Skeletal muscle tissue (tissue), 3 donors: ENCODE measurements at regions not wholly inside any gene's neighbourhood (a gene's known extent, or its start where the extent isn't known, plus 50 kb on each side); places are given as distances from the start of the nearest gene placed in this dataset.
A peak's percentile ranks its signal among the peaks of the same experiment; 100 is the strongest.

Experiments used
- H3K27ac ChIP-seq: one replicate; pipeline ENCODE4 v1.7.0; 2013; ENCODE audit warnings: mild to moderate bottlenecking, low read depth, low read length, inconsistent platforms
- H3K27me3 ChIP-seq, 3 donors: one replicate each; pipeline ENCODE4 v1.7.0; 2013; ENCODE audit warnings: low read length in 3 of 3; ENCODE audit not compliant: control insufficient read depth in 3 of 3, insufficient read depth in 3 of 3
- H3K36me3 ChIP-seq, 3 donors: one replicate each; pipeline ENCODE4 v1.7.0; 2013; ENCODE audit warnings: low read length in 3 of 3; ENCODE audit not compliant: control insufficient read depth in 3 of 3, insufficient read depth in 3 of 3
- H3K4me1 ChIP-seq, 3 donors: one replicate each; pipeline ENCODE4 v1.7.0; 2013; ENCODE audit warnings: low read length in 3 of 3, mild to moderate bottlenecking in 3 of 3; ENCODE audit not compliant: control insufficient read depth in 3 of 3, insufficient read depth in 3 of 3
- H3K4me3 ChIP-seq, 3 donors: one replicate each; pipeline ENCODE4 v1.7.0; 2013; ENCODE audit warnings: low read length in 3 of 3
- H3K9ac ChIP-seq, 3 donors: one replicate each; pipeline ENCODE4 v1.7.0; 2013; ENCODE audit warnings: low read length in 3 of 3, mild to moderate bottlenecking in 3 of 3, moderate library complexity in 2 of 3, low read depth in 1 of 3
- H3K9me3 ChIP-seq, 3 donors: one replicate each; pipeline ENCODE4 v1.7.0; 2013; ENCODE audit warnings: low read length in 3 of 3; ENCODE audit not compliant: control insufficient read depth in 3 of 3
- donor health status: Osteomylitis.

DNA sequence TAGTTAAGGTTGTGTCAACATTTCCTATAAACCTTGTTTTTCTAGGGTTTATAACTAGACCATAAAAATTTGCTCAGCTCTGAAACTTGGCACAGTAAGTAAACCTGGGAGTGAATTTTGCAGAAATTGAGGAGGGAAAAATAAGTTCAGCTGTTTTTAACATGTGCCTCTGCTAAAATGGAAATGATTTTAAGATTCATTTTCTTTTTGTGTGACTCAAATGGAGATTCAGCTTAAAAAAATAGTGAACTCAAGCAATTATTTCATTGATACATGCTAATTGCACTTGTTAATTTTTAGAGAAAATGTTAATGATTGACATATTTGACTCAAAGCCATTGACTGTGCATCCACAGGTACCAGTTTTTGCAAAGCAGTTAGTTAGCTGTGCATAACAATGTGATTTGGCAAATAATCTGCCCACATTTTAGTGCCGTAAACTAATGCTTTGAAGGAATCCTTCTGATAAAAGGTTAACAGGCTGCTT is 68.5 kb upstream of the ZNF438 start:
- Histone ChIP-seq H3K27me3 (no peaks in the 10 kb centered on the region), H3K4me1 (no peaks in the 10 kb centered on the region), H3K9me3 (no peaks in the 10 kb centered on the region), H3K36me3 (no peaks in the 10 kb centered on the region), H3K27ac (no peak overlapping the region), H3K9ac (no peak overlapping the region), H3K4me3 (no peak overlapping the region)

DNA sequence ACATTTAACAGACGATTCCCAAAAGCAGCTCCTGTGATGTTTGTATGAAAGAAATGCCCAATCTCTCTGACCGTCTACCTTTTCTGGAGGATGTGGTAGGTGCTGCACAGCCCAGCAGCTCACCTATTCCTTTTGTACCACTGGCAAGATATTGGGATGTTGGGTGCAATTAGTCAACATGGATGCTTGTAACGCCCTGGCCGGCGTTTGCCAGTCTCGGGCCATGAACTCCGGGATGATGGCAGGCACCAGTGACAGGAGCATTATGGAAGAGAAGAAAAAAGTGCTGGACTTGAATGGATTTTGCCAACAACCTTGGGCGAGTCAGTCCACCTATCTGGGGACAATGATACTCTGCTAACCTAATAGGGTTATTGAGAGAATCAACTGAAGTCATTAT is 69.0 kb upstream of the ZNF438 start:
- no peak overlapping the region for H3K27ac ChIP-seq
- H3K36me3 ChIP-seq: no peaks in the 10 kb centered on the region
- H3K9ac ChIP-seq: no peak overlapping the region
- no peaks in the 10 kb centered on the region for H3K4me1 ChIP-seq
- no peaks in the 10 kb centered on the region for H3K9me3 ChIP-seq
- no peaks in the 10 kb centered on the region for H3K27me3 ChIP-seq
- no peak overlapping the region for H3K4me3 ChIP-seq

DNA sequence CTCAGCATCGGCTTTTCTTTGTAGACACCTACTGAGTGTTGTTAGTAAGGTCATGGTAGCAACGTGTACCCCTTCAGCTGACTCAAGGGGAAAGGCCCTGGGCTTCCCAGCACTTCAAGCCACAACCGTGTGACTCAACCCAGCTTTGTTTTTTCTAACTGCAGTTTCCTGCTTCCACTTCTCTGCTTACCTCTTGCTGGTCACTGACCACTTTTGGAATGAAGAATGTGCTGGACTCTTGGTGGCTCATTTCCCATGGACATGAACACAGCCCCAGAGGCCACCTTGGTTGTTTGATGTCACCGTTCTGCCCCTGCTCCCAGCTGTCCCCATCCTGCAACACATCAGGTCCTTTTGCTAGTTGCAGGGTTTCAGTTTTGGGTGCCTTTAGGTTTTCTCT is 69.5 kb upstream of the ZNF438 start:
- Histone ChIP-seq H3K27me3 (no peaks in the 10 kb centered on the region), H3K27ac (no peak overlapping the region), H3K4me1 (no peaks in the 10 kb centered on the region), H3K9me3 (no peaks in the 10 kb centered on the region), H3K36me3 (no peaks in the 10 kb centered on the region), H3K4me3 (no peak overlapping the region), H3K9ac (no peak overlapping the region)

DNA sequence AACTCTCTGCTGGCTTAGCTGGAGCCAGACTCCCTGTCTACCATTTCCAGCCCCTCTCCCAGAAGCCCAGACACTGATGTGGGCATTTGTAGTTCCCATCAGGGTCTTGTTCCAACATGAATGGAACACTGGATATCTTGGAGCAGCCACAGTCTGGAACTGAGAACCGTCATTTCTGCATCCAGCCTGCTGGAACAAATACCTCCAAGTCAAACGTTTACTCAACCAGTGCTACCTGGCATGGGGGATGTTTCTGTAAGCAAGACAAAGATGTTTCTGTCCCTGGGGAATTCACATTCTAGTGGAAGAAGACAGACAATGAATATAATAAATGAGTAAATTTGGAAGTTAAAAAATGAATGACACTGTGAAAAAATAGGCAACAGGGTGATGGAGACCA is 70.8 kb upstream of the ZNF438 start:
- Histone ChIP-seq H3K27me3 (no peaks in the 10 kb centered on the region), H3K9ac (no peak overlapping the region), H3K36me3 (no peaks in the 10 kb centered on the region), H3K4me3 (no peak overlapping the region), H3K27ac (no peak overlapping the region), H3K9me3 (no peaks in the 10 kb centered on the region), H3K4me1 (no peaks in the 10 kb centered on the region)

DNA sequence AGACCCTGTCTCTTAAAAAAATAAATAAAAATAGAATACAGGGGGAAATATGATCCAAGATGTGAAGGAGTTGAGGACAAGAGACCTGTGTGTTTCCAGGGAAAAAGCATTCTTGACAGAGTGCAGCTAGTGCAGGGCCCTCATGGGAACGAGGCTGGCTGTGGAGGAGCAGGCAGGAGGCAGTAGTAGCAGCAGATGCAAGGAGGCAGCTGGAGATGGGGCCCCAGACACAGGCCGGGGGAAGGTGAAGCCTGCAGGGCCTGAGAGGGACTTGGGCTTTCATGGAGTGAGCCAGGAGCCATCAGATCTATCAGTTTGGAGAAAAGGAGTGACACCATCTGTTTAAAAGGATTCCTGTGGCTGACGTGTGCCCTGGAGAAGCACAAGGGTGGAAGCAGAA is 71.4 kb upstream of the ZNF438 start:
- Histone ChIP-seq H3K36me3 (no peaks in the 10 kb centered on the region), H3K27me3 (no peaks in the 10 kb centered on the region), H3K4me3 (no peak overlapping the region), H3K4me1 (no peaks in the 10 kb centered on the region), H3K27ac (no peak overlapping the region), H3K9ac (no peak overlapping the region), H3K9me3 (no peaks in the 10 kb centered on the region)

DNA sequence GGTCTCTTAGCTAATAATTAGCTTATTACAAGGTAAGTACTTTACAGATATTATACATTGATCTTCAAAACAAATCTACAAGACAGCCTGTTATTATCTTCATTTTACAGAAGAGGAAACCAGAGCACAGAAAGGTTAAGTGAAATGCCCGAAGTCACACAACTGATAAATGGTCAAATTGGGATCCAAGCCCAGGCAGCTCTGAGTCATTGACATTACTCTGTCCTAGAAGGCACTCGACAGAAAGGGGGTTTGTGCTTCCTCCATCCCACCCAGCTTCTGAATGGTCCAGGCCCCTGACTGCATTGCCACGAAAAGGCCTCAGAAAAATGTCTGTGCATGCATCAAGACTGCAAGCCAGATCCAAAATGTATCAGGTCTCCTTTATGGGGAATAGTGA is 81.3 kb upstream of the ZNF438 start:
- no peaks in the 10 kb centered on the region for H3K4me1 ChIP-seq
- no peak overlapping the region for H3K27ac ChIP-seq
- no peaks in the 10 kb centered on the region for H3K27me3 ChIP-seq
- no peak overlapping the region for H3K4me3 ChIP-seq
- no peaks in the 10 kb centered on the region for H3K36me3 ChIP-seq
- no peaks in the 10 kb centered on the region for H3K9me3 ChIP-seq
- no peak overlapping the region for H3K9ac ChIP-seq

DNA sequence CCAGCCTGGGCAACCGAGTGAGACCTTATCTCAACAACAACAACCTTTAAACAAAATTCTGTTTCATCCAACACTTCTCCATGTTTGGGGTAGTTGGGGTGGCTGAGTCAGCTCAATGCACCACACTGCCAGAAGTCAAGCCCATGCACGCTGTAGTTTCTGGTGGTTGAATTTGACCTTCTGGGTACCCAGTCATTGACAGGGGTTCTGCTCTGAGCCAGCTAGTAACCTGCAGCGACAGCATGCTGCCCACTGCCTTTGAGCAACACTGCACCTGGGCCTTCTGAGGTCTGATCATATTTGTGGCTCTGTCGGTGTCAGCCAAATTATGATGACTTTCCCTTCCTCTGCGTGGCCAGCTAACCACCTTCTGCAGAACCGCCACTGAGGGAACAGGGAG is 84.6 kb upstream of the ZNF438 start:
- Histone ChIP-seq H3K4me1 (no peaks in the 10 kb centered on the region), H3K4me3 (no peak overlapping the region), H3K27me3 (no peaks in the 10 kb centered on the region), H3K36me3 (no peaks in the 10 kb centered on the region), H3K9ac (no peak overlapping the region), H3K27ac (no peak overlapping the region), H3K9me3 (no peaks in the 10 kb centered on the region)

DNA sequence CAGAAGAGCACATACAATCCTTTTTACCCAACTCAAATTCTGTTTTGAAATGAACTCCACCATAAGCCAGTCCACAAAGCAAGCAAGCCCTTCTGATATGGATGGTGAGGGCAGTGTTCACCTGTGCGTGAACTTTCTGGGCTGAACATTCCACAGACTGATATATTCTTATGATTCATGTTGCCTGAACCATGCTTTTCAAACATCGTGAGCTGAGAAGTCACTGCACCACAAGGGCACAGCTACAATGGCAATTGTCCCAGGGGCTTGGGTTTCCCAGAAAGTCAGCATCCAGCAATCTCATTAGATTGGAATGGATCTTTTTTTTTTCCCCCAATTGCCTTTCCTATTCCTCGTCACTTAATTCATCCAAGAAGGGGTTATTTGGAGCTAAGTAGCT is 86.9 kb upstream of the ZNF438 start:
- Histone ChIP-seq H3K9ac (no peak overlapping the region), H3K9me3 (no peaks in the 10 kb centered on the region), H3K27ac (no peak overlapping the region), H3K36me3 (no peaks in the 10 kb centered on the region), H3K27me3 (no peaks in the 10 kb centered on the region), H3K4me1 (no peaks in the 10 kb centered on the region), H3K4me3 (no peak overlapping the region)

DNA sequence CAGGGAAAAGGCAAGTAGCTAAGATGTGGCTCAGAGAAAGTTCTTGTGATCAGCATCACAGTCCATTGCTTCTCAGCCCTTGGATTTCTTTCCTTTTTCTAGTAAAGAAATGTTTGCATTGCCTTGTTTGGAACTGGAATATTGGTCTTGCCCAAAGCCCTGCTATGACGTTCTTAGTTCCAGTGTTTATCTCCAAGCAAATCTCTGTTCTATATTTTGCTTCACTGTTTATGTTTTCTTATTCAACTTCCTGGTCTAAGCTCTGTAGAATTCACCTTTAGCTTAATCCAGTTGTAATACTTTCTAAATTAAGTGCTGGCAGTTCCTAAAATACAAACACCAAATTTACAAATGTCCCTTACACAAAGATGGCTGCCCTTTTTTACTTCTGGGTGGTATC is 88.7 kb upstream of the ZNF438 start:
- Histone ChIP-seq H3K9me3 (no peaks in the 10 kb centered on the region), H3K36me3 (no peaks in the 10 kb centered on the region), H3K9ac (no peak overlapping the region), H3K4me1 (no peaks in the 10 kb centered on the region), H3K27me3 (no peaks in the 10 kb centered on the region), H3K4me3 (no peak overlapping the region), H3K27ac (peak overlapping the region; percentile 31)

DNA sequence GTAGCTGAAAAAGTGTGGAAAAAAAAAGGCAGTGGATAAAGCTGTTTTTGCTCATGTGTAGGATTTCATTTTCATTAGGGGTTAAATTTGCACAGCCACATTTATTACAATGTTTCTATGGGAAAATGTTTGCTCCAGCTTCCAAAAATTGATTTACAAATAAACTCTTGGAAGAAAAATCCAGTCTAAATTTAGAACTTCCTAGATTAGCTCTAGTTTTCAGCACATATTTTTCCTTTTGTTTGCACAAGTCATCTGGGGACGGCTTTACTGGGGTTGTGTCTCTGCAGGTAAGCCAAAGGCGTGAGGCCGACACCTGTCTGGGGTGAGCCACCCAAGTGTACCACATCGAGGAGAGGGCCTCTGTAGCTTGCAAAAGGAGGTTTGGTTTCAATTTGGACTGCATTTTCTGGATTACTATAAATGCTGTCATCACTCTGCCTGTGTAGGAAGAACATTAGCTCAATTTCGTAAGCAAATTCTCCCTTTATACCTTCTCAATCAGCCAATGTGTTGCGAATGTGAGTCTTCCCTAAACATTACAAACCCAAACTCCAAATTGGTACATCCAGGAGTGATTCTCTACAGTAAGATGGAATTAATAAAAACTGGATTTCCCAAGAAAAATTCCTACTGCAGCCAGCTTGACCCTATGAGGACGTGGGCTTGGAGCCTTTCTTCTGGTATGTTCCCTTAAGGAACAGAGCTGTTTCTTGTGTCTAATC is 89.5 kb upstream of the ZNF438 start:
- Histone ChIP-seq H3K9ac (no peak overlapping the region), H3K36me3 (no peaks in the 10 kb centered on the region), H3K27ac (no peak overlapping the region), H3K9me3 (no peaks in the 10 kb centered on the region), H3K27me3 (no peaks in the 10 kb centered on the region), H3K4me3 (no peak overlapping the region), H3K4me1 (no peaks in the 10 kb centered on the region)
